Uterus (tissue), 3 donors: ENCODE measurements at regions not wholly inside any gene's neighbourhood (a gene's known extent, or its start where the extent isn't known, plus 50 kb on each side); places are given as distances from the start of the nearest gene placed in this dataset.

Experiments used
- DNase-seq, 2 donors: peaks; one replicate each; pipeline ENCODE4 v3.0.0-alpha.2; 2019 to 2020
- H3K27ac ChIP-seq, 2 donors: fragments of 200-600 bp; sonication (generic); 1 replicate in 1 of 2; 2 replicates in 1 of 2; pipeline ENCODE4 v1.5.1; 2016 to 2018
- H3K27me3 ChIP-seq, 2 donors: fragments of 200-600 bp; sonication (generic); one replicate each; pipeline ENCODE4 v1.5.1; 2018 to 2019; ENCODE audit warnings: control low read depth in 1 of 2
- H3K36me3 ChIP-seq, 2 donors: fragments of 200-600 bp; sonication (generic); one replicate each; pipeline ENCODE4 v1.5.1; 2019; ENCODE audit warnings: control low read depth in 1 of 2
- H3K4me1 ChIP-seq, 2 donors: fragments of 200-600 bp; sonication (generic); one replicate each; pipeline ENCODE4 v1.5.1; 2018 to 2019; ENCODE audit warnings: control low read depth in 1 of 2
- H3K4me3 ChIP-seq, 2 donors: fragments of 200-600 bp; sonication (generic); 1 replicate in 1 of 2; 2 replicates in 1 of 2; pipeline ENCODE4 v1.5.1; 2018 to 2019; ENCODE audit warnings: mild to moderate bottlenecking in 1 of 2
- H3K9me3 ChIP-seq, 2 donors: fragments of 200-600 bp; sonication (generic); one replicate each; pipeline ENCODE4 v1.5.1; 2019; ENCODE audit warnings: control low read depth in 1 of 2
- CTCF ChIP-seq, 4 experiments: fragments of 200-600 bp in 2 of 4; fragments of 450-650 bp in 2 of 4; sonication (generic) in 2 of 4; IDR thresholded peaks; one replicate each; pipeline ENCODE4 v1.5.1; 2016 to 2019; ENCODE audit warnings: antibody characterized with exemption in 4 of 4, mild to moderate bottlenecking in 2 of 4, moderate library complexity in 1 of 4
- POLR2A ChIP-seq, 2 donors: fragments of 450-650 bp; IDR thresholded peaks; one replicate each; pipeline ENCODE4 v1.6.1; 2016; ENCODE audit warnings: antibody characterized with exemption in 2 of 2, mild to moderate bottlenecking in 1 of 2, moderate library complexity in 1 of 2
- intact Hi-C: fragments of 100-400 bp; cut with DNase I; formaldehyde crosslinking; loops from one replicate; pipeline ENCODE4 v1.15.1; 2023; ENCODE audit warnings: low total_unique reads
- donor health status: DM: yes; HTN: yes; CAD: no.

- no peaks in the 10 kb centered on the region for H3K4me1 ChIP-seq
- intact Hi-C loops: no loop called here
- no peaks in the 10 kb centered on the region for H3K36me3 ChIP-seq
- no peaks in the 10 kb centered on the region for H3K27me3 ChIP-seq
- no peaks in the 10 kb centered on the region for H3K9me3 ChIP-seq
- DNase-seq: no peak
- no peak for TF ChIP-seq CTCF (IDR thresholded peaks at IDR 0.05)
- H3K27ac ChIP-seq: no peak overlapping the region
- no peak overlapping the region for H3K4me3 ChIP-seq
Measured at GRCh38 chr12:24724814-24725213, 224.1 kb downstream of the BCAT1 start.

DNA sequence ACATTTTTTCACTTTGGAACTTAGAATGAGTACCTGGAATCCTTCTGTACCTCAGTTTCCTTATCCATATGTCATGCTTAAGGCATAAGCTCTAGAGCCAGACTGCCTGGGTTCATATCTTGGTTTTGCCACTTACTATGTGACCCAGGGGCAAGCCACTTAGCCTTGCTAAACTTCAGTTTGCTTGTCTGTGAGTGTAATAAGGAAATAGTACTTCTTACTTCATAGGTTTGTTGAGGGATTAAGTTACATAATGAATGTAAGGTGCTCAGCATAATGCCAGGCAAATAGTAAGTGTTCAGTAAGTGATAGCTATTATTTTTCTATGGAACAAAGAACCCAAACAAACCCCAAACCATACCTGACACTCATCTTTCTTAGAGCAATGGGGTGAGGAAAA, 225.1 kb downstream of the BCAT1 start:
- H3K4me3 ChIP-seq: no peak overlapping the region
- intact Hi-C loops: no loop called here

GRCh38 chr12:24721191-24721590, 227.7 kb downstream of the BCAT1 start:
- Histone ChIP-seq H3K27ac (no peak overlapping the region), H3K4me3 (no peak overlapping the region), H3K27me3 (no peaks in the 10 kb centered on the region), H3K4me1 (no peaks in the 10 kb centered on the region), H3K9me3 (no peaks in the 10 kb centered on the region), H3K36me3 (no peaks in the 10 kb centered on the region)
- TF ChIP-seq POLR2A (IDR thresholded peaks at IDR 0.05) (no peak), CTCF (IDR thresholded peaks at IDR 0.05) (no peak)
- DNase-seq: no peak
- intact Hi-C loops: no loop called here

More for the DNA sequence above, 225.1 kb downstream of the BCAT1 start:
- no peaks in the 10 kb centered on the region for H3K4me1 ChIP-seq
- no peaks in the 10 kb centered on the region for H3K9me3 ChIP-seq
- no peak for TF ChIP-seq POLR2A (IDR thresholded peaks at IDR 0.05)
- TF ChIP-seq CTCF (IDR thresholded peaks at IDR 0.05): no peak
- no peak overlapping the region for H3K27ac ChIP-seq
- DNase-seq: no peak
- H3K27me3 ChIP-seq: no peaks in the 10 kb centered on the region
- no peaks in the 10 kb centered on the region for H3K36me3 ChIP-seq

GRCh38 chr12:24719293-24719721, 229.6 kb downstream of the BCAT1 start:
- Histone ChIP-seq H3K9me3 (no peaks in the 10 kb centered on the region), H3K27ac (no peak overlapping the region), H3K36me3 (no peaks in the 10 kb centered on the region), H3K27me3 (no peaks in the 10 kb centered on the region), H3K4me1 (no peaks in the 10 kb centered on the region), H3K4me3 (no peak overlapping the region)
- no peak for DNase-seq
- TF ChIP-seq POLR2A (IDR thresholded peaks at IDR 0.05) (no peak), CTCF (IDR thresholded peaks at IDR 0.05) (no peak)
- intact Hi-C loops: no loop called here

DNA sequence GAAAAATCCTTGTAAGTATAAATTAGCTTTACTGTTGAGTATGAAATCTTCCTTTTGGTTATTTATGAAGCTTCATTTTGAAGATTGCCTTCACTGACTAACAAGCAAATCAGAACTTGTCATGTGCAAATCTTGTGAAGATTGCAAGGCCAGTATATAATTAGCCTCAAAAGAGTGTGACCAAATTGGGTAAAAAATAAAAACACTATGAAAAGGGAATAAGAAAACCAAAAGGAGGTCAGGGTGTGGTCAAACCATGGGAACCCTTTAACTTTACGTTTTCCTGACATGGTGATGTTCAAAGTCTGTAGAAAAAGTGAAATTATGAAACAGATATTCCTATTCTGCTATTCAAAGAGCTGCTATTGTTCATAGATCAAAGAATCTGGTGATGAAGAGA, 230.3 kb downstream of the BCAT1 start:
- Histone ChIP-seq H3K27me3 (no peaks in the 10 kb centered on the region), H3K4me1 (no peaks in the 10 kb centered on the region), H3K27ac (no peak overlapping the region), H3K36me3 (no peaks in the 10 kb centered on the region), H3K4me3 (no peak overlapping the region), H3K9me3 (no peaks in the 10 kb centered on the region)
- TF ChIP-seq POLR2A (IDR thresholded peaks at IDR 0.05) (no peak), CTCF (IDR thresholded peaks at IDR 0.05) (no peak)
- intact Hi-C loops: no loop called here
- no peak for DNase-seq
